SU-DHL-6 (cell line): ENCODE measurements at regions not wholly inside any gene's neighbourhood (a gene's known extent, or its start where the extent isn't known, plus 50 kb on each side); places are given as distances from the start of the nearest gene placed in this dataset.

Experiments
- H2AFZ ChIP-seq: fragments of 200-600 bp; sonication (generic); 2 replicates; pipeline ENCODE4 v1.6.1; 2014; ENCODE audit warnings: low read depth, mild to moderate bottlenecking, moderate library complexity, mixed read lengths, antibody characterized with exemption, low read length; ENCODE audit not compliant: severe bottlenecking
- H3F3A ChIP-seq: fragments of 200-600 bp; shearing (Covaris generic); 2 replicates; pipeline ENCODE4 v1.6.0; 2016; ENCODE audit warnings: antibody characterized with exemption, mild to moderate bottlenecking; ENCODE audit not compliant: insufficient read depth
- H3K27ac ChIP-seq: fragments of 200-600 bp; sonication (generic); 2 replicates; pipeline ENCODE4 v1.5.1; 2016; ENCODE audit warnings: low read depth, mild to moderate bottlenecking, low read length, moderate library complexity, mixed read lengths
- H3K27me3 ChIP-seq: fragments of 200-600 bp; sonication (generic), shearing (Covaris generic); 2 replicates; pipeline ENCODE4 v1.6.0; 2014; ENCODE audit warnings: mild to moderate bottlenecking, low read length
- H3K36me3 ChIP-seq: fragments of 200-600 bp; sonication (generic); 2 replicates; pipeline ENCODE4 v1.6.1; 2014; ENCODE audit warnings: mild to moderate bottlenecking, low read length, mixed read lengths
- H3K4me2 ChIP-seq: fragments of 300-600, 200-600 bp; shearing (Covaris generic), sonication (generic); 2 replicates; pipeline ENCODE4 v1.6.0; 2014; ENCODE audit warnings: low read length, low read depth, mild to moderate bottlenecking; ENCODE audit not compliant: poor library complexity, severe bottlenecking
- H3K4me3 ChIP-seq: fragments of 200-600 bp; sonication (generic); 2 replicates; pipeline ENCODE4 v1.5.1; 2014; ENCODE audit warnings: antibody characterized with exemption, low read length, mild to moderate bottlenecking, mixed read lengths; ENCODE audit not compliant: insufficient read depth, poor library complexity, severe bottlenecking
- H3K79me2 ChIP-seq: fragments of 200-600 bp; sonication (generic); 2 replicates; pipeline ENCODE4 v1.6.1; 2014; ENCODE audit warnings: mild to moderate bottlenecking, low read length, moderate library complexity; ENCODE audit not compliant: insufficient read depth
- H3K9ac ChIP-seq: fragments of 200-600 bp; sonication (generic); 2 replicates; pipeline ENCODE4 v1.7.0; 2014; ENCODE audit warnings: mild to moderate bottlenecking, low read length
- H3K9me2 ChIP-seq: fragments of 200-600 bp; sonication (generic); replicated peaks from 2 replicates; pipeline ENCODE4 v1.6.1; 2014; ENCODE audit warnings: low read length; ENCODE audit not compliant: insufficient read depth
- H3K9me3 ChIP-seq: fragments of 200-600 bp; sonication (generic); 2 replicates; pipeline ENCODE4 v1.6.1; 2014; ENCODE audit warnings: low read length, mixed read lengths; ENCODE audit not compliant: insufficient read depth
- H4K20me1 ChIP-seq: fragments of 200-600 bp; sonication (generic); 2 replicates; pipeline ENCODE4 v1.6.1; 2014; ENCODE audit warnings: low read depth, mild to moderate bottlenecking, antibody characterized with exemption, low read length, moderate library complexity, mixed read lengths
- CTCF ChIP-seq: fragments of 200-600 bp; sonication (generic); IDR thresholded peaks from one replicate; pipeline ENCODE4 v1.5.1; 2017; ENCODE audit warnings: antibody characterized with exemption, mild to moderate bottlenecking, low read length, moderate library complexity; ENCODE audit not compliant: insufficient read depth, poor library complexity, severe bottlenecking
- EZH2phosphoT487 ChIP-seq: fragments of 200-600 bp; sonication (generic), shearing (Covaris generic); conservative IDR thresholded peaks from 2 replicates; pipeline ENCODE4 v1.6.1; 2018; ENCODE audit warnings: mild to moderate bottlenecking, antibody characterized with exemption, low read length, moderate library complexity, mixed read lengths

- H3K4me2 ChIP-seq = no peak overlapping the region
- TF ChIP-seq CTCF = no peak
- TF ChIP-seq EZH2phosphoT487 = no peak
- H3F3A ChIP-seq = no peaks in the 10 kb centered on the region
- H4K20me1 ChIP-seq = no peaks in the 10 kb centered on the region
- H3K27ac ChIP-seq = no peak overlapping the region
- H3K79me2 ChIP-seq = no peaks in the 10 kb centered on the region
- no peak overlapping the region for H3K4me3 ChIP-seq
- H3K9me3 ChIP-seq = no peaks in the 10 kb centered on the region
- no peak overlapping the region for H3K9ac ChIP-seq
- H3K36me3 ChIP-seq = no peaks in the 10 kb centered on the region
- H3K27me3 ChIP-seq = no peaks in the 10 kb centered on the region
- no peaks in the 10 kb centered on the region for H3K9me2 ChIP-seq
- H2AFZ ChIP-seq = no peak overlapping the region
Observed at GRCh38 chr12:83190631-83191390, 504.1 kb downstream of the TMTC2 start.

GRCh38 chr12:83186419-83186818 is 499.7 kb downstream of the TMTC2 start:
- Histone ChIP-seq H3K4me2 (no peak overlapping the region), H3K9ac (no peak overlapping the region), H4K20me1 (no peaks in the 10 kb centered on the region), H3K36me3 (no peaks in the 10 kb centered on the region), H3K27me3 (no peaks in the 10 kb centered on the region), H3K4me3 (no peak overlapping the region), H2AFZ (no peak overlapping the region), H3K9me2 (no peaks in the 10 kb centered on the region), H3K9me3 (no peaks in the 10 kb centered on the region), H3K79me2 (no peaks in the 10 kb centered on the region), H3K27ac (no peak overlapping the region), H3F3A (no peaks in the 10 kb centered on the region)
- TF ChIP-seq EZH2phosphoT487 (no peak), CTCF (no peak)

- TF ChIP-seq CTCF = no peak
- no peak for TF ChIP-seq EZH2phosphoT487
- Histone ChIP-seq H3K9me3 (no peaks in the 10 kb centered on the region), H3K4me2 (no peak overlapping the region), H3K27ac (no peak overlapping the region), H4K20me1 (no peaks in the 10 kb centered on the region), H2AFZ (no peak overlapping the region), H3K27me3 (no peaks in the 10 kb centered on the region), H3K36me3 (no peaks in the 10 kb centered on the region), H3K9me2 (no peaks in the 10 kb centered on the region), H3F3A (no peaks in the 10 kb centered on the region), H3K9ac (no peak overlapping the region), H3K4me3 (no peak overlapping the region), H3K79me2 (no peaks in the 10 kb centered on the region)
Observed at GRCh38 chr12:83185241-83185640, 498.5 kb downstream of the TMTC2 start.
